ENCODE measurements at regions not wholly inside any gene's neighbourhood (a gene's known extent, or its start where the extent isn't known, plus 50 kb on each side); places are given as distances from the start of the nearest gene placed in this dataset.

- no peak for DNase-seq (ENCODE audit: low read depth in 2 of 3, low spot score in 1 of 3)
These were observed 60.2 kb upstream of the PPARA start for GRCh38 chr22:46090036-46090591.

- no peak for DNase-seq (ENCODE audit: low read depth in 2 of 3, low spot score in 1 of 3)
These were observed 59.6 kb upstream of the PPARA start for GRCh38 chr22:46090631-46091201.

- DNase-seq (ENCODE audit: low read depth in 2 of 3, low spot score in 1 of 3) = no peak
These were observed 58.9 kb upstream of the PPARA start for GRCh38 chr22:46091277-46091977.

- no peak for DNase-seq (ENCODE audit: low read depth in 2 of 3, low spot score in 1 of 3)
These were observed 58.3 kb upstream of the PPARA start for GRCh38 chr22:46092011-46092410.

GRCh38 chr22:46092670-46093410 lies 57.5 kb upstream of the PPARA start:
- no peak for DNase-seq (ENCODE audit: low read depth in 2 of 3, low spot score in 1 of 3)

- no peak for DNase-seq (ENCODE audit: low read depth in 2 of 3, low spot score in 1 of 3)
These were observed 56.5 kb upstream of the PPARA start for GRCh38 chr22:46093796-46094195.

- DNase-seq (ENCODE audit: low read depth in 2 of 3, low spot score in 1 of 3) = no peak
These were observed 55.6 kb upstream of the PPARA start for GRCh38 chr22:46094676-46095075.

- DNase-seq (ENCODE audit: low read depth in 2 of 3, low spot score in 1 of 3) = no peak
These were observed 54.3 kb upstream of the PPARA start for GRCh38 chr22:46096051-46096450.

- DNase-seq (ENCODE audit: low read depth in 2 of 3, low spot score in 1 of 3) = no peak
These were observed 53.6 kb upstream of the PPARA start for GRCh38 chr22:46096706-46097230.

GRCh38 chr22:46097268-46097900 lies 52.9 kb upstream of the PPARA start:
- DNase-seq (ENCODE audit: low read depth in 2 of 3, low spot score in 1 of 3) = no peak

- no peak for DNase-seq (ENCODE audit: low read depth in 2 of 3, low spot score in 1 of 3)
These were observed 51.5 kb upstream of the PPARA start for GRCh38 chr22:46098525-46099475.

GRCh38 chr22:46099740-46100139 lies 50.6 kb upstream of the PPARA start:
- DNase-seq (ENCODE audit: low read depth in 2 of 3, low spot score in 1 of 3) = no peak

- DNase-seq (ENCODE audit: low read depth in 2 of 3, low spot score in 1 of 3) = no peak
These were observed 49.8 kb upstream of the PPARA start for GRCh38 chr22:46100401-46101105.

Measured in stimulated activated CD4-positive, alpha-beta T cell treated with anti-CD3 and anti-CD28 coated beads, Interleukin-12 subunit alpha, Interleukin-12 subunit beta, amount 100 ng/mL, for 48 hours (primary cell).